Liver (tissue), 8 donors: ENCODE measurements at regions not wholly inside any gene's neighbourhood (a gene's known extent, or its start where the extent isn't known, plus 50 kb on each side); places are given as distances from the start of the nearest gene placed in this dataset.

Experiments used
- DNase-seq: peaks from one replicate; pipeline ENCODE4 v3.0.0-alpha.2; 2017; ENCODE audit warnings: low spot score
- H3K27ac ChIP-seq, 2 donors: one replicate each; pipeline ENCODE4 v1.7.0; 2013; ENCODE audit warnings: inconsistent platforms in 2 of 2, low read length in 2 of 2, control low read depth in 1 of 2, low read depth in 1 of 2, mild to moderate bottlenecking in 1 of 2
- H3K27me3 ChIP-seq, 4 donors: one replicate each; pipeline versions ENCODE4 v1.6.1 to v1.7.0; 2013; ENCODE audit warnings: low read length in 3 of 4, inconsistent platforms in 1 of 4, mild to moderate bottlenecking in 1 of 4, moderate library complexity in 1 of 4; ENCODE audit not compliant: control insufficient read depth in 4 of 4, insufficient read depth in 4 of 4
- H3K36me3 ChIP-seq, 4 donors: one replicate each; pipeline versions ENCODE4 v1.6.1 to v1.7.0; 2013; ENCODE audit warnings: low read length in 3 of 4, mild to moderate bottlenecking in 3 of 4, low read depth in 1 of 4, moderate library complexity in 1 of 4; ENCODE audit not compliant: control insufficient read depth in 4 of 4, insufficient read depth in 3 of 4
- H3K4me1 ChIP-seq, 4 donors: one replicate each; pipeline versions ENCODE4 v1.6.1 to v1.7.0; 2013; ENCODE audit warnings: low read length in 3 of 4, mild to moderate bottlenecking in 3 of 4, moderate library complexity in 1 of 4; ENCODE audit not compliant: control insufficient read depth in 4 of 4, insufficient read depth in 4 of 4
- H3K4me3 ChIP-seq, 3 donors: one replicate each; pipeline versions ENCODE4 v1.6.1 to v1.7.0; 2013; ENCODE audit warnings: low read length in 3 of 3, control low read depth in 1 of 3, low read depth in 1 of 3, mild to moderate bottlenecking in 1 of 3
- H3K9ac ChIP-seq, 2 donors: one replicate each; pipeline ENCODE4 v1.7.0; 2013; ENCODE audit warnings: low read length in 2 of 2, mild to moderate bottlenecking in 2 of 2, moderate library complexity in 2 of 2, control low read depth in 1 of 2, low read depth in 1 of 2
- H3K9me3 ChIP-seq, 4 donors: one replicate each; pipeline versions ENCODE4 v1.6.1 to v1.7.0; 2013; ENCODE audit warnings: low read length in 3 of 4; ENCODE audit not compliant: control insufficient read depth in 4 of 4
- ATF3 ChIP-seq: IDR thresholded peaks from 2 replicates; pipeline ENCODE4 v1.6.1; 2016; ENCODE audit warnings: antibody characterized with exemption
- CTCF ChIP-seq: fragments of 150-350 bp; IDR thresholded peaks from 2 replicates; pipeline ENCODE4 v1.5.1; 2017; ENCODE audit warnings: improper control_type of control experiment, low read depth, low read length; ENCODE audit not compliant: missing input control
- EGR1 ChIP-seq, 2 donors: IDR thresholded peaks; 2 replicates each; pipeline ENCODE4 v1.6.1; 2016 to 2018; ENCODE audit warnings: antibody characterized with exemption in 2 of 2, low read depth in 2 of 2
- FOXA1 ChIP-seq: IDR thresholded peaks from 2 replicates; pipeline ENCODE4 v1.6.1; 2016; ENCODE audit warnings: antibody characterized with exemption
- FOXA2 ChIP-seq: IDR thresholded peaks from 2 replicates; pipeline ENCODE4 v1.6.1; 2016; ENCODE audit warnings: antibody characterized with exemption
- GABPA ChIP-seq, 2 donors: IDR thresholded peaks in 1 of 2; conservative IDR thresholded peaks in 1 of 2; 2 replicates each; pipeline ENCODE4 v1.6.1; 2016; ENCODE audit warnings: antibody characterized with exemption in 2 of 2, mild to moderate bottlenecking in 1 of 2, moderate library complexity in 1 of 2
- HNF4A ChIP-seq, 2 donors: conservative IDR thresholded peaks; 2 replicates each; pipeline ENCODE4 v1.6.1; 2016; ENCODE audit warnings: antibody characterized with exemption in 2 of 2, mild to moderate bottlenecking in 2 of 2
- HNF4G ChIP-seq: IDR thresholded peaks from 2 replicates; pipeline ENCODE4 v1.6.1; 2016; ENCODE audit warnings: antibody characterized with exemption
- JUND ChIP-seq, 2 donors: IDR thresholded peaks; 2 replicates each; pipeline ENCODE4 v1.6.1; 2016; ENCODE audit warnings: antibody characterized with exemption in 2 of 2
- MAX ChIP-seq: IDR thresholded peaks from 2 replicates; pipeline ENCODE4 v1.6.1; 2016; ENCODE audit warnings: antibody characterized with exemption
- NR2F2 ChIP-seq: IDR thresholded peaks from 2 replicates; pipeline ENCODE4 v1.6.1; 2016; ENCODE audit warnings: antibody characterized with exemption
- RAD21 ChIP-seq, 2 donors: IDR thresholded peaks; 2 replicates each; pipeline ENCODE4 v1.6.1; 2016; ENCODE audit warnings: antibody characterized with exemption in 2 of 2, mild to moderate bottlenecking in 2 of 2
- REST ChIP-seq: IDR thresholded peaks from 2 replicates; pipeline ENCODE4 v1.6.1; 2016; ENCODE audit warnings: antibody characterized with exemption, mild to moderate bottlenecking
- RXRA ChIP-seq, 2 donors: IDR thresholded peaks; 2 replicates each; pipeline ENCODE4 v1.6.1; 2017 to 2018; ENCODE audit warnings: antibody characterized with exemption in 2 of 2, mild to moderate bottlenecking in 1 of 2
- SP1 ChIP-seq: IDR thresholded peaks from 2 replicates; pipeline ENCODE4 v1.6.1; 2018; ENCODE audit warnings: antibody characterized with exemption, mild to moderate bottlenecking
- TAF1 ChIP-seq: conservative IDR thresholded peaks from 2 replicates; pipeline ENCODE4 v1.6.1; 2016; ENCODE audit warnings: antibody characterized with exemption, mild to moderate bottlenecking
- YY1 ChIP-seq: IDR thresholded peaks from 2 replicates; pipeline ENCODE4 v1.6.1; 2016; ENCODE audit warnings: antibody characterized with exemption, mild to moderate bottlenecking
- ZBTB33 ChIP-seq: IDR thresholded peaks from 2 replicates; pipeline ENCODE4 v1.6.1; 2016; ENCODE audit warnings: antibody characterized with exemption
- whole genome bisulfite sequencing: extraction: QIAGEN DNeasy Blood & Tissue Kit; methylation state at CpG from one replicate; pipeline ENCODE4 v1.1.7; 2013; 5-methylcytosine and 5-hydroxymethylcytosine counted together
- donor health status: healthy.
- donor health status: healthy.
- donor health status: healthy.
- donor health status: healthy.
- donor health status: healthy.

GRCh38 chr12:70077441-70077840, 165.8 kb upstream of the CNOT2 start:
- H3K9ac ChIP-seq, result no peak overlapping the region
- 77% methylated on average over 2 of the region's 2 CpGs for WGBS
- H3K27ac ChIP-seq, result no peak overlapping the region
- no peaks in the 10 kb centered on the region for H3K9me3 ChIP-seq
- H3K36me3 ChIP-seq, result no peaks in the 10 kb centered on the region
- DNase-seq, result no peak
- TF ChIP-seq RAD21 (IDR thresholded peaks at IDR 0.05) (no peak), CTCF (no peak), YY1 (no peak), NR2F2 (no peak), GABPA (IDR thresholded peaks at IDR 0.05 in 1 of 2, conservative IDR thresholded peaks at IDR 0.05 in 1 of 2) (no peak), RXRA (IDR thresholded peaks at IDR 0.05) (no peak), REST (no peak), HNF4G (no peak), HNF4A (conservative IDR thresholded peaks at IDR 0.05) (no peak), ZBTB33 (no peak), ATF3 (no peak), TAF1 (no peak), FOXA1 (no peak), MAX (no peak), FOXA2 (no peak), JUND (IDR thresholded peaks at IDR 0.05) (no peak), SP1 (no peak), EGR1 (IDR thresholded peaks at IDR 0.05; ENCODE audit: low read depth in 2 of 2) (no peak)
- H3K27me3 ChIP-seq, result no peaks in the 10 kb centered on the region
- no peaks in the 10 kb centered on the region for H3K4me1 ChIP-seq
- H3K4me3 ChIP-seq, result no peak overlapping the region

GRCh38 chr12:70078161-70078560, 165.1 kb upstream of the CNOT2 start:
- H3K9me3 ChIP-seq, result no peaks in the 10 kb centered on the region
- DNase-seq, result no peak
- H3K4me1 ChIP-seq, result no peaks in the 10 kb centered on the region
- no peaks in the 10 kb centered on the region for H3K27me3 ChIP-seq
- H3K4me3 ChIP-seq, result no peak overlapping the region
- H3K36me3 ChIP-seq, result no peaks in the 10 kb centered on the region
- TF ChIP-seq HNF4A (conservative IDR thresholded peaks at IDR 0.05), result no peak
- TF ChIP-seq MAX, result no peak
- H3K9ac ChIP-seq, result no peak overlapping the region
- no peak overlapping the region for H3K27ac ChIP-seq
- 85% methylated on average over 2 of the region's 2 CpGs for WGBS
